ENCODE measurements at regions not wholly inside any gene's neighbourhood (a gene's known extent, or its start where the extent isn't known, plus 50 kb on each side); places are given as distances from the start of the nearest gene placed in this dataset.

- H3K36me3 Mint-ChIP-seq (ENCODE audit: unreplicated experiment): no peaks in the 10 kb centered on the region
- DNase-seq: no peak
- H3K4me1 Mint-ChIP-seq (ENCODE audit: low read depth, unreplicated experiment): peaks cover 6% of the 10 kb centered on the region
- H3K9me3 Mint-ChIP-seq (ENCODE audit: unreplicated experiment): no peaks in the 10 kb centered on the region
- TF ChIP-seq CTCF (IDR thresholded peaks at IDR 0.05; ENCODE audit: partially characterized antibody, unreplicated experiment): no peak
- H3K27me3 Mint-ChIP-seq (ENCODE audit: unreplicated experiment): no peaks in the 10 kb centered on the region
- no peak overlapping the region for H3K27ac Mint-ChIP-seq (ENCODE audit: unreplicated experiment)
- no peak overlapping the region for H3K4me3 Mint-ChIP-seq (ENCODE audit: unreplicated experiment)
These were observed 563.6 kb downstream of the NR2F1-AS1 start for GRCh38 chr5:93017376-93017775.

GRCh38 chr5:93010616-93011015, 570.4 kb downstream of the NR2F1-AS1 start:
- Mint-ChIP-seq H3K27me3 (ENCODE audit: unreplicated experiment) (no peaks in the 10 kb centered on the region), H3K9me3 (ENCODE audit: unreplicated experiment) (no peaks in the 10 kb centered on the region), H3K4me1 (ENCODE audit: low read depth, unreplicated experiment) (no peaks in the 10 kb centered on the region), H3K27ac (ENCODE audit: unreplicated experiment) (no peak overlapping the region), H3K4me3 (ENCODE audit: unreplicated experiment) (no peak overlapping the region), H3K36me3 (ENCODE audit: unreplicated experiment) (no peaks in the 10 kb centered on the region)
- no peak for TF ChIP-seq CTCF (IDR thresholded peaks at IDR 0.05; ENCODE audit: partially characterized antibody, unreplicated experiment)
- DNase-seq: no peak

GRCh38 chr5:93010037-93010436, 571.0 kb downstream of the NR2F1-AS1 start:
- Mint-ChIP-seq H3K4me3 (ENCODE audit: unreplicated experiment) (no peak overlapping the region), H3K9me3 (ENCODE audit: unreplicated experiment) (no peaks in the 10 kb centered on the region), H3K36me3 (ENCODE audit: unreplicated experiment) (no peaks in the 10 kb centered on the region), H3K27me3 (ENCODE audit: unreplicated experiment) (no peaks in the 10 kb centered on the region), H3K27ac (ENCODE audit: unreplicated experiment) (no peak overlapping the region), H3K4me1 (ENCODE audit: low read depth, unreplicated experiment) (no peaks in the 10 kb centered on the region)
- no peak for TF ChIP-seq CTCF (IDR thresholded peaks at IDR 0.05; ENCODE audit: partially characterized antibody, unreplicated experiment)
- no peak for DNase-seq

- H3K4me3 Mint-ChIP-seq (ENCODE audit: unreplicated experiment): no peak overlapping the region
- no peak overlapping the region for H3K27ac Mint-ChIP-seq (ENCODE audit: unreplicated experiment)
- no peak for TF ChIP-seq CTCF (IDR thresholded peaks at IDR 0.05; ENCODE audit: partially characterized antibody, unreplicated experiment)
- no peaks in the 10 kb centered on the region for H3K36me3 Mint-ChIP-seq (ENCODE audit: unreplicated experiment)
- no peaks in the 10 kb centered on the region for H3K4me1 Mint-ChIP-seq (ENCODE audit: low read depth, unreplicated experiment)
- no peaks in the 10 kb centered on the region for H3K27me3 Mint-ChIP-seq (ENCODE audit: unreplicated experiment)
- DNase-seq: no peak
- H3K9me3 Mint-ChIP-seq (ENCODE audit: unreplicated experiment): no peaks in the 10 kb centered on the region
These were observed 572.4 kb downstream of the NR2F1-AS1 start for GRCh38 chr5:93008502-93009207.

- H3K27me3 Mint-ChIP-seq (ENCODE audit: unreplicated experiment): no peaks in the 10 kb centered on the region
- H3K4me1 Mint-ChIP-seq (ENCODE audit: low read depth, unreplicated experiment): no peaks in the 10 kb centered on the region
- H3K9me3 Mint-ChIP-seq (ENCODE audit: unreplicated experiment): no peaks in the 10 kb centered on the region
- H3K27ac Mint-ChIP-seq (ENCODE audit: unreplicated experiment): no peak overlapping the region
- H3K4me3 Mint-ChIP-seq (ENCODE audit: unreplicated experiment): no peak overlapping the region
- TF ChIP-seq CTCF (IDR thresholded peaks at IDR 0.05; ENCODE audit: partially characterized antibody, unreplicated experiment): no peak
- H3K36me3 Mint-ChIP-seq (ENCODE audit: unreplicated experiment): no peaks in the 10 kb centered on the region
- DNase-seq: no peak
These were observed 574.1 kb downstream of the NR2F1-AS1 start for GRCh38 chr5:93006915-93007314.

Measured in glutamatergic neuron (in vitro differentiated cells).